Adrenal gland (tissue), 5 donors: ENCODE measurements at regions not wholly inside any gene's neighbourhood (a gene's known extent, or its start where the extent isn't known, plus 50 kb on each side); places are given as distances from the start of the nearest gene placed in this dataset.

ENCODE experiments used
- CTCF ChIP-seq, 6 experiments: fragments of 450-650 bp in 4 of 6; fragments of 200-600 bp in 2 of 6; sonication (generic) in 1 of 6; IDR thresholded peaks; 1 replicate in 5 of 6; 2 replicates in 1 of 6; pipeline versions ENCODE4 v1.5.1 to v1.8.0; 2016 to 2021; ENCODE audit warnings: antibody characterized with exemption in 6 of 6, mild to moderate bottlenecking in 2 of 6, moderate library complexity in 1 of 6
- POLR2A ChIP-seq, 2 donors: fragments of 450-650 bp; IDR thresholded peaks; one replicate each; pipeline ENCODE4 v1.6.1; 2017; ENCODE audit warnings: antibody characterized with exemption in 2 of 2, mild to moderate bottlenecking in 2 of 2, moderate library complexity in 1 of 2
- donor health status: DM: no; HTN: no; CAD: no.

GRCh38 chr9:85276741-85277140, 465.0 kb downstream of the AGTPBP1 start:
- TF ChIP-seq CTCF (IDR thresholded peaks at IDR 0.05) (no peak), POLR2A (IDR thresholded peaks at IDR 0.05) (no peak)
